PC-3 (cell line): ENCODE measurements at regions not wholly inside any gene's neighbourhood (a gene's known extent, or its start where the extent isn't known, plus 50 kb on each side); places are given as distances from the start of the nearest gene placed in this dataset.

Experiments
- ATAC-seq: fragments of 200-7000 bp; cut with Tn5 transposase; 2 replicates; pipeline ENCODE4 v1.9.1; 2020; ENCODE audit warnings: mild to moderate bottlenecking, moderate library complexity
- BruUV-seq: library from RNA; stranded (reverse); fragments of 400-500 nt; replicated peaks from 2 replicates; lab custom pipeline; 2021; lab: Mats Ljungman, UMichigan
- CTCF ChIA-PET: fragments of 300-600 bp; sonication (Branson Sonifier 250); formaldehyde crosslinking; loops from one replicate; lab custom pipeline; 2022; ENCODE audit warnings: antibody characterized with exemption; lab: Charles Lee
- POLR2A ChIA-PET: fragments of 300-600 bp; sonication (Branson Sonifier 250); formaldehyde crosslinking; loops from one replicate; lab custom pipeline; 2022; ENCODE audit warnings: antibody characterized with exemption; ENCODE audit not compliant: unreplicated experiment; lab: Charles Lee
- DNase-seq: peaks from one replicate; pipeline ENCODE4 v3.0.0-alpha.2; 2015
- H2AFZ ChIP-seq: fragments of 300-600 bp; sonication (generic); 2 replicates; pipeline ENCODE4 v1.6.0; 2016; ENCODE audit warnings: antibody characterized with exemption, low read length
- H3F3A ChIP-seq: fragments of 300-600 bp; sonication (generic); one replicate; pipeline ENCODE4 v1.6.0; 2017; ENCODE audit warnings: antibody characterized with exemption, low read length, control low read depth, mild to moderate bottlenecking; ENCODE audit not compliant: unreplicated experiment
- H3K27ac ChIP-seq: fragments of 300-600 bp; sonication (generic); 2 replicates; pipeline ENCODE4 v1.5.1; 2016; ENCODE audit warnings: mild to moderate bottlenecking, low read length
- H3K27me3 ChIP-seq: fragments of 300-600 bp; sonication (generic); 2 replicates; pipeline ENCODE4 v1.6.1; 2016; ENCODE audit warnings: low read length, mixed read lengths
- H3K36me3 ChIP-seq: fragments of 300-600 bp; sonication (generic); 2 replicates; pipeline ENCODE4 v1.6.1; 2016; ENCODE audit warnings: low read depth, mixed run types, low read length, mixed read lengths
- H3K4me1 ChIP-seq: fragments of 300-600 bp; sonication (generic); 2 replicates; pipeline ENCODE4 v1.5.1; 2016; ENCODE audit warnings: low read length; ENCODE audit not compliant: insufficient read depth
- H3K4me2 ChIP-seq: fragments of 300-600 bp; sonication (generic); 2 replicates; pipeline ENCODE4 v1.6.0; 2016; ENCODE audit warnings: low read length
- H3K4me3 ChIP-seq: fragments of 300-600 bp; sonication (generic); 2 replicates; pipeline ENCODE4 v1.5.1; 2016; ENCODE audit warnings: mild to moderate bottlenecking, low read length, mixed read lengths
- H3K79me2 ChIP-seq: fragments of 300-600 bp; sonication (generic); 2 replicates; pipeline ENCODE4 v1.6.1; 2017; ENCODE audit warnings: low read length, mixed read lengths
- H3K9ac ChIP-seq: fragments of 300-600 bp; sonication (generic); 2 replicates; pipeline ENCODE4 v1.6.0; 2016; ENCODE audit warnings: mild to moderate bottlenecking, low read length
- H3K9me2 ChIP-seq: fragments of 300-600 bp; sonication (generic); replicated peaks from 2 replicates; pipeline ENCODE4 v1.6.1; 2016; ENCODE audit warnings: mixed run types, low read length, mixed read lengths
- H3K9me3 ChIP-seq: fragments of 300-600 bp; sonication (generic); 2 replicates; pipeline ENCODE4 v1.6.1; 2016; ENCODE audit warnings: low read length, mixed read lengths
- H4K20me1 ChIP-seq: fragments of 300-600 bp; sonication (generic); 2 replicates; pipeline ENCODE4 v1.6.1; 2016; ENCODE audit warnings: low read length, mixed read lengths
- CTCF ChIP-seq: fragments of 300-600 bp; sonication (generic); conservative IDR thresholded peaks from 2 replicates; pipeline ENCODE4 v1.5.1; 2017; ENCODE audit warnings: antibody characterized with exemption, low read depth, mild to moderate bottlenecking, low read length
- EZH2 ChIP-seq: fragments of 300-600 bp; sonication (generic); IDR thresholded peaks from one replicate; pipeline ENCODE4 v1.6.1; 2017; ENCODE audit warnings: antibody characterized with exemption, mild to moderate bottlenecking, low read length; ENCODE audit not compliant: unreplicated experiment
- EZH2phosphoT487 ChIP-seq: fragments of 300-600 bp; sonication (generic); IDR thresholded peaks from 2 replicates; pipeline ENCODE4 v1.6.1; 2018; ENCODE audit warnings: mild to moderate bottlenecking, antibody characterized with exemption, low read length, borderline replicate concordance
- intact Hi-C: fragments of 100-400 bp; cut with micrococcal nuclease; formaldehyde crosslinking; loops from 2 replicates; pipeline ENCODE4 v1.9.0; 2023

- no peak overlapping the region for H2AFZ ChIP-seq
- no peaks in the 10 kb centered on the region for H3K27me3 ChIP-seq
- DNase-seq, result no peak
- no peaks in the 10 kb centered on the region for H3K9me3 ChIP-seq
- H3K4me2 ChIP-seq, result no peak overlapping the region
- BruUV-seq, result no TSS peak
- TF ChIP-seq EZH2 (no peak), EZH2phosphoT487 (no peak), CTCF (no peak)
- intact Hi-C loops, result no loop called here
- POLR2A ChIA-PET, result no interaction called here
- no peaks in the 10 kb centered on the region for H3F3A ChIP-seq
- CTCF ChIA-PET, result no interaction called here
- H3K9me2 ChIP-seq, result no peaks in the 10 kb centered on the region
- H3K27ac ChIP-seq, result no peak overlapping the region
- H3K4me3 ChIP-seq, result no peak overlapping the region
- H3K9ac ChIP-seq, result no peak overlapping the region
- H3K4me1 ChIP-seq, result no peaks in the 10 kb centered on the region
- no peaks in the 10 kb centered on the region for H3K79me2 ChIP-seq
- ATAC-seq, result no peak
- H4K20me1 ChIP-seq, result no peaks in the 10 kb centered on the region
- no peaks in the 10 kb centered on the region for H3K36me3 ChIP-seq
These were observed 136.5 kb downstream of the TDRD15 start for GRCh38 chr2:21260311-21260710.

- no peak overlapping the region for H2AFZ ChIP-seq
- no peaks in the 10 kb centered on the region for H3K9me3 ChIP-seq
- no peaks in the 10 kb centered on the region for H4K20me1 ChIP-seq
- POLR2A ChIA-PET, result no interaction called here
- no TSS peak for BruUV-seq
- TF ChIP-seq CTCF (no peak), EZH2phosphoT487 (no peak), EZH2 (no peak)
- no peaks in the 10 kb centered on the region for H3K27me3 ChIP-seq
- H3K4me3 ChIP-seq, result no peak overlapping the region
- ATAC-seq, result no peak
- no peak for DNase-seq
- H3K36me3 ChIP-seq, result no peaks in the 10 kb centered on the region
- H3K4me2 ChIP-seq, result no peak overlapping the region
- no peaks in the 10 kb centered on the region for H3K4me1 ChIP-seq
- no peaks in the 10 kb centered on the region for H3F3A ChIP-seq
- H3K9me2 ChIP-seq, result no peaks in the 10 kb centered on the region
- H3K9ac ChIP-seq, result no peak overlapping the region
- CTCF ChIA-PET, result no interaction called here
- intact Hi-C loops, result no loop called here
- H3K79me2 ChIP-seq, result no peaks in the 10 kb centered on the region
- no peak overlapping the region for H3K27ac ChIP-seq
These were observed 137.8 kb downstream of the TDRD15 start for GRCh38 chr2:21261591-21261990.

- DNase-seq (no peak), ATAC-seq (no peak)
- H3K79me2 ChIP-seq, result no peaks in the 10 kb centered on the region
- no peak overlapping the region for H3K4me3 ChIP-seq
- intact Hi-C loops, result no loop called here
- no peaks in the 10 kb centered on the region for H4K20me1 ChIP-seq
- no peaks in the 10 kb centered on the region for H3K4me1 ChIP-seq
- no peak for TF ChIP-seq EZH2
- TF ChIP-seq CTCF, result no peak
- no peak for TF ChIP-seq EZH2phosphoT487
- ChIA-PET CTCF (no interaction called here), POLR2A (no interaction called here)
- no peaks in the 10 kb centered on the region for H3K9me3 ChIP-seq
- no peak overlapping the region for H3K4me2 ChIP-seq
- no peaks in the 10 kb centered on the region for H3F3A ChIP-seq
- no peak overlapping the region for H3K9ac ChIP-seq
- no peak overlapping the region for H3K27ac ChIP-seq
- no peaks in the 10 kb centered on the region for H3K9me2 ChIP-seq
- no peak overlapping the region for H2AFZ ChIP-seq
- no peaks in the 10 kb centered on the region for H3K27me3 ChIP-seq
- H3K36me3 ChIP-seq, result no peaks in the 10 kb centered on the region
- no TSS peak for BruUV-seq
These were observed 138.7 kb downstream of the TDRD15 start for GRCh38 chr2:21262426-21262940.
